GM12873 (cell line): ENCODE measurements at regions not wholly inside any gene's neighbourhood (a gene's known extent, or its start where the extent isn't known, plus 50 kb on each side); places are given as distances from the start of the nearest gene placed in this dataset.

Source experiments
- TF ChIP-seq, protein P1 (sequence below): IDR thresholded peaks from 2 replicates; pipeline ENCODE4 v1.5.1; 2012; ENCODE audit warnings: low read depth, mild to moderate bottlenecking, moderate library complexity, low read length, control low read depth; ENCODE audit not compliant: insufficient read depth; ENCODE audit errors: missing control alignments

DNA sequence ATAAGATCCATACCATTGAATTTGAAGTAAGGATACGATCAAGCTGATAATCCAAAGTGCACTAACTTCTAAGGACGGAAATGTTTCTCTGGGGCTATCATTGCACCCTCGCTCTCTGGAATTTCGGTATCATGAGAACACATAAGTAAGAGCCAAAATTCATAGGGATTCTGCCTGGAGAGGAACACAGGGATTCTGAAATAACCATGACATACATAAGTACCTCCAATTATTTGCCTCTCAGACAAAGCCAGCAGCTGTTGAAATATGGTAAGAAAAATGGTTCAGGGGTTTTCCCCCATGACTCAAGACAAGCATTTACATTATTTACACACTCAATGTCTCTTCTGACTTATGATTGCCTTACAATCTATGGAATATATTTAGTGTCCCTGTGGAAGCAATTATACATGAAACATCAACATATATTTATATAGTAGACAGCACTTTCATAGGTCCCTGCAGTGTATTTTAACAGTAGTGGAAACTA, 1123.6 kb upstream of the SEL1L start:
- TF ChIP-seq, protein P1, sequence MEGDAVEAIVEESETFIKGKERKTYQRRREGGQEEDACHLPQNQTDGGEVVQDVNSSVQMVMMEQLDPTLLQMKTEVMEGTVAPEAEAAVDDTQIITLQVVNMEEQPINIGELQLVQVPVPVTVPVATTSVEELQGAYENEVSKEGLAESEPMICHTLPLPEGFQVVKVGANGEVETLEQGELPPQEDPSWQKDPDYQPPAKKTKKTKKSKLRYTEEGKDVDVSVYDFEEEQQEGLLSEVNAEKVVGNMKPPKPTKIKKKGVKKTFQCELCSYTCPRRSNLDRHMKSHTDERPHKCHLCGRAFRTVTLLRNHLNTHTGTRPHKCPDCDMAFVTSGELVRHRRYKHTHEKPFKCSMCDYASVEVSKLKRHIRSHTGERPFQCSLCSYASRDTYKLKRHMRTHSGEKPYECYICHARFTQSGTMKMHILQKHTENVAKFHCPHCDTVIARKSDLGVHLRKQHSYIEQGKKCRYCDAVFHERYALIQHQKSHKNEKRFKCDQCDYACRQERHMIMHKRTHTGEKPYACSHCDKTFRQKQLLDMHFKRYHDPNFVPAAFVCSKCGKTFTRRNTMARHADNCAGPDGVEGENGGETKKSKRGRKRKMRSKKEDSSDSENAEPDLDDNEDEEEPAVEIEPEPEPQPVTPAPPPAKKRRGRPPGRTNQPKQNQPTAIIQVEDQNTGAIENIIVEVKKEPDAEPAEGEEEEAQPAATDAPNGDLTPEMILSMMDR: no peak

- TF ChIP-seq, protein P1: no peak
These were observed 1127.6 kb upstream of the SEL1L start for GRCh38 chr14:82661258-82661657.

GRCh38 chr14:82667006-82667405, 1133.4 kb upstream of the SEL1L start:
- TF ChIP-seq, protein P1: no peak

GRCh38 chr14:82667501-82667900, 1133.8 kb upstream of the SEL1L start:
- TF ChIP-seq, protein P1: no peak

DNA sequence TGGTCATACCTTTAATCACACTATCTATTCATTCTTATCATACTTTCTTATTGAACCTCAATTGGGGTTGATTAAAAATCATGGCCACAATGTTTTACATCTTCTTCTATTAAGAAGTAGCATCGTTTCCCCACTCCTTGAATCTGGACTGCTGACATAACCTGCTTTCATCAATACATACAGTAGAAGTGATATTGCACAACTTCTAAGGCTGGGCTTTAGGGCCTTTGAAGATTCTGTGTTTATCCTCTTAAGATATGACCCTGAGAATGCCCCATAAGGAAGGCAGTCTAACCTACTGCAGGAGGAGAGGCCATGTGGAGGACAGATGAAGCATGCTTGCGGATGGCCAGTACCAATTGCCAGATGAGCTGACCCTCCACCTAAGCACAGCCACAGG, 1142.8 kb upstream of the SEL1L start:
- TF ChIP-seq, protein P1: no peak

- TF ChIP-seq, protein P1: no peak
These were observed 1156.3 kb upstream of the SEL1L start for GRCh38 chr14:82689948-82690347.

DNA sequence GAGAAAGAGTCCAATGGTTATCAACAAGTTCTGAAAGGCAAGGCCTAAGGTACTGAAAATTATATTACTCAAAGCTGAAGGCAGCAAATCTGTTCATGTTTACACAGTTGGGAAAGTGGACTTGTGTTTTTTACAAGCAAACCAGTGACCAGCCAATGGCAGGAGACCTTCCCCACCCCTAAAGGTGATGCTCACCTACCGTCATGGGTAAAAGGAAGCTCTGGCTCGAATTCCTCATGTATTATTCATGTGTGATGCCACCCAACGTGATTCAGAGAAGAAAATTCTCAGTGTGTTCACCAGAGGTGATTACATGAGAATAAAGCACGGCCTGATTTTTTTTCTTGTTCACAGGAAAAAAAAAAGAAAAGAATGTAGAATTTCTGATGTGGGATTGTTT, 1161.2 kb upstream of the SEL1L start:
- TF ChIP-seq, protein P1: no peak

- TF ChIP-seq, protein P1: no peak
These were observed 1170.6 kb upstream of the SEL1L start for GRCh38 chr14:82704218-82704617.
